CD4-positive, alpha-beta T cell treated with Interleukin-12 subunit alpha and Interleukin-12 subunit beta, for 1 hour (primary cell): ENCODE measurements at regions not wholly inside any gene's neighbourhood (a gene's known extent, or its start where the extent isn't known, plus 50 kb on each side); places are given as distances from the start of the nearest gene placed in this dataset.
A peak's percentile ranks its signal among the peaks of the same experiment; 100 is the strongest.

ENCODE experiments used
- DNase-seq: peaks from one replicate; pipeline ENCODE4 v3.0.0-alpha.2; 2020

- no peak for DNase-seq
Measured at GRCh38 chr15:46266661-46267060, 631.8 kb downstream of the SQOR start.

DNA sequence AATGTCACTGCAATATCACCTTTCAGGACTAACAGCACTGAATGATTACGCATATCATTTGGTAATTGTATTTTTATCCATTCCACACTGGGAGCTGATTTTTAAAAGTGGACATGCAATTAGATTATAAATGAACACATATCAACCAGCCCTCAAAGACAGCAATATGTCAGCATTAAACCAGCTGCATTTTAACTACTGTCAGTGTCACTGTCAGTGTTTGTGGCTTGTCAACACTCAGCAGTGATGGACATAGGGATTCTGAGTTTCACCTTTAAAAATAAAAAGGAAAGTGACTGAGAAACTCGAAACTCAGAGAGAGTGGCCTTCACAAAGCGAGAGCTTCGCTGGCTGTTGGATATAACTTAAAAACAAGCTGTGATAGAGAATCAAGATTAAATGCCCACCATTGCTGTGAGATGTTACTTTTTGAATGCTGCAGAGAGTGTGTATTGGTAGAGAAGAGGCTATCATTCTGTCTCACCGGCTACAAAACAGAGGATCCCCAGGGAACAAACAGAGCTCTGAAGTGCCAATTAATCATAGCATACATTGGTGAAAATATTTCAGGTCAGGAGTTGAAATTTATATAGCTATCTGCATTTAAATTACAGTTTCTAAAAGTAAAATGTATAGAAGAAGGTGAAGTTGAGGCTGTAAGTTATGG lies 635.8 kb downstream of the SQOR start:
- no peak for DNase-seq

GRCh38 chr15:46275701-46276100 lies 640.9 kb downstream of the SQOR start:
- DNase-seq, result no peak

- DNase-seq, result no peak
Measured at GRCh38 chr15:46277451-46277850, 642.6 kb downstream of the SQOR start.

DNA sequence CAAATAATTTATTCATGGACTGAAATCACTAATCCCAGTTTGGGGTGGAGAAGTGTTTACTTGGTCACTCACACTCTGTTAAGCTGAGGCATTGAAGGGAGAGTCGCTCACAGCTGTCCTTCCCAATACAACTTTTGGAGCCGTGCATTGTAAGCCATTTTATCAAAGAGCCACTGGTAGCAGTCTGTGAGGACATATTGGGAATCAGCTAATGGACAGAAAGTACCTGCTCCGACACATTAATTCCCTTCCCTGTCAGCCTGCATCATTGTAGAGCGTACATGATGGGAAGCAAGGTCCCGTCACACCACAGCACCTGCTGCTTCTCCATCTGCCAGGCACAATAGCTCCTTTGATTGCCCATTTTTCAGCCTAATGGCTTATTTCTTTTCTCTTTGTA lies 643.2 kb downstream of the SQOR start:
- no peak for DNase-seq

DNA sequence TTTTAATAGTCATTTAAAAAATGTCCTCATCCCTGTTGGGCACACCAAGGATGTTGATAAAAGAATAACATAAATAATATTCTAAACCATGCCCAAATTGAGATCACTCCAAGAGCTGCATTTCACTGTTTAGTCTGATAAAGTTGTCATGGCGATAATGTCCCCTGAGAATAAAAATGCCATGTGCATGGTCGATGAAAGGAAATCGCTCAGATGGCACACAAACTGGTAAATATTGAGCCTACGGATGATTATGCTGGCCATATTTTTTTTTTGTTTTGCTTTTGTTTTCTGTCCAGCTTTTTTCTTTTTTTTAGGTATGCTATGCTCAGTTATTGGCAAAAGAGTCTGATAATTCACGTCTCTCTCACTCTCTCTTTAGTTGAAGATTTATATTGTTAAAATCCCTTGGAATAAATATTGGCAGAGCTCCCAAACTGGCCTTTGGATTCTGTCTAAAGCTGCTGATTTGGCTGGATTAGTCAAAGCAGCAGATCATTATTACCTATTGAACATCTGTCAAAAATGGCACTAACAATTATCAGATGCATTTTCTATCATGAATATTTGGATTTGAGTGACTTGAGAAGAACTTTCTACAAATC lies 643.8 kb downstream of the SQOR start:
- no peak for DNase-seq

DNA sequence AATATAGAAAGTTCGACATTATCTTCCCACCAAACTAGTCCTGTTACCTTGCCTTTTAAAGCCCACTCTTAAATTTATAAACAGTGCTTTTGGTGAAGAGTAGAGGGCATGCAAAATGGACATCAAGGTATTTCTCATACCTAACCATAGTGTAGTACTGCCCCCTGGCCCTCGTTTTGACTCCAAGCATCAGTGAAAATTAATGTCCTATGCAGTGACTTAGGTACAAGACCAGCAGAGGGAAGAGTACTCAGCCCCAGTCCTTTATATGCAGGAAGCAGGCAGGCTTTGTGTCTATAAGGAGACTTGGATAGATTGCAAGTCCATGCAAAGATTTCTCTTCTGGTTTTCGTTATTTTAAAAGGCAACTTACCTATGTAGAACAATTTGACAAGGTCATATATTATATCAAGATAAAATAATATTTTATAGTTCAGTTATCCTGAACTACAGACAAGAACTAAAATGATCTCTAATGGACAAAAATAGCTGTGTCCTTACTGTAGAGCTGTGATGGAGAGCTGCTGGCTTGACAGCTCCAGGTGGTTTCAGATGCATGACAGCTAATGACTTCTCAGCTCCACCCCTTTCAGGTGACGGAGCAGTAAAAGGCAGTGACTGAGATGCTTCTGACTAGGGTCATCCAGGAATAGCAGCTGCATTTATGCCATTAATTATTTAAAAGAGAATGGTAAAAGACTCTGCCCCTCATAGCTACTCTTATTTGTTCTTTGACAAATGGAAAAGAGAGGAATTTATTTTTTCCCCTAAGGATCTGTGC lies 646.1 kb downstream of the SQOR start:
- DNase-seq, result no peak

GRCh38 chr15:46293550-46293949 lies 658.7 kb downstream of the SQOR start:
- DNase-seq, result no peak

DNA sequence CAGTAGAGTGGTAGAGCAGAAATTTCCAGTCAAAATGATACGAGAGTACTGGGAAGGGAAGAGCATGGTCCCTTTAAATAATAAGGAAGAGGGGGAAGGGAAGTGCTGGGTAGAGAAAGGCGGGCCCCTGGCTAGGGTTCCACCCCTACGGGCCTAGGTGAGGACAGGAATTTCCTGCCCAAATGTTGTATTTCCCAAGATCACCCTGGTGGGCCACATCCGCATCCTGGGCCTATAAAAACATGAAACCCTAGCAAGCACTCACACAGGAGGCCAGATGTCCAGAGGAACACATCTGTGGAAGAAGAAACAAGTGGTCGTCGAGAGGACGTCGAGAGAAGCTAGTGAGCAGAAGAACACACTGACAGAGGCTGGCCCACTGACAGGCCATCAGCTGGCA lies 661.2 kb downstream of the SQOR start:
- no peak for DNase-seq

DNA sequence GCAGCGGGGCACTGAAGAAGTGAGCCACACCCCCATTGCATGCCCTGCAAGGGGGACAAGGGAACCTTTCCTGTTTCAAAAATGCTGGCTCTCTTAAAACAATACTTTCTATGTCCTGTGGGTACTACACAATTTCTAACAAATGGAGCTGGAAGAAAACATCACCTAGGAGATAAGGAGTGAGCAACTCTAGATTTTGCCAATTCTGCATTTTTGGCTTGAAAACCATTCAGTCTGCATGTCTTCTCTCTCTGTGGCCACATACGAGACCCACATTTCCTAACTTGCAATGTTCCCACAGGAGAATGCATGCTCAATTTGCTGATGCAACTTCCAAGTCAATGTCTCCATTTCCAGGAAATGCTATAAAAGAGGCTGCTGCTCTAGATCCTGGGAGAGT lies 662.0 kb downstream of the SQOR start:
- DNase-seq, result no peak

GRCh38 chr15:46297766-46298165 lies 662.9 kb downstream of the SQOR start:
- DNase-seq, result no peak

DNA sequence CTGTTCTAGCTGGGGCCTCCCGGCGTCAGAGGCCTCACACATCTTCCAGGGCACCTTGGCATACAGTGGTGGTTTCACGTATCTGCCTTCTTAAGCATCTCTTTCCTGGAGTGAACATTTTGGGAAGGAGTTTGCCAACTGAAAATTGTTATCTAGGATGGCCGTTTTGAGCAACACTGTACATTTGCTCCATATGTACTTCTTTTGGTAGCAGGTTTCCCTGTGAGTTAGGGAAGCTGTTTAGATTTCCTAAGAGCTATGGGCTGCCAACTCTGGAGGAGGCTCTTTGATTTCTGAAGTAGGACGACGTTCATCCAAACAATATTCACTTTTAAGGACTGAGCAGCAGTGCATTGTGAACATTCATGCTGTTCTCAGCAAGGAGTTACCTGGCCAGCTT lies 665.9 kb downstream of the SQOR start:
- DNase-seq, result no peak

- DNase-seq, result no peak
Measured at GRCh38 chr15:46301291-46301690, 666.5 kb downstream of the SQOR start.

DNA sequence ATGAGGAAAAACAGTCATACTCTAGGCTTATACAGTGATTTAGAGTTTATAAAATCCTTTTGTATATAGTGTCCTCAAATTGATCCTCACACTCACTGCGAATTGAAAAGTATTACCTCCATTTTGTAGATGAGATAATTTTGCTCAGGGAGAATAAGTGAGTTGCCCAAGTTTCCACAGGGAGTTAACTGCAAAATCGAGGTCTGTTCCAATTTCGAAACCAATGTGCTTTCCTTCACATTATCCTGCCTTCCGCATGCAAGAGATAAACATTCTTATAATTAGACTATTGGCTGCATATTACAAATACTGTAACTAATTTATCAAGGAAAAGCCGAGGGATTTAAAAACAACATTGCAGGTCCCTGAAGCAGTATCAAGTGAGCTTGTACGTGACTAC lies 667.0 kb downstream of the SQOR start:
- DNase-seq, result no peak

DNA sequence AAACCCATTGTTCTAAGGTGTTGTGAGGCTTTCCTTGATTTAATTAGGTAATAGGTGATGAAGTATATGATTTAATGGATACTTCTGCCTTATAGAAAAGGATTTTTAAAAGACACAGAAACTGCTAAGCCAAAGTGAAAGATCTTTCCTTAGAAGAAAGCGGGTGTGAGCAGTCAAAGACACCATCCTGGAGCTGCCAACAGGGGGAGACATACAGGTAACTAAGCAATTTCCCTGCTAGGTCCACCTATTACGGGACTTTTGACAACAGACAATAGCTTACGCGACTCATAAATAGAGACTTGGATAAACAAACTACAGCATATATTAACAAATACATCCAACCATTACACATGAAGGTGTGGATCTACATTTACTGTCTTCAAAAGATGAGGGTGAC lies 669.5 kb downstream of the SQOR start:
- DNase-seq, result no peak

GRCh38 chr15:46307746-46308145 lies 672.9 kb downstream of the SQOR start:
- DNase-seq, result no peak

DNA sequence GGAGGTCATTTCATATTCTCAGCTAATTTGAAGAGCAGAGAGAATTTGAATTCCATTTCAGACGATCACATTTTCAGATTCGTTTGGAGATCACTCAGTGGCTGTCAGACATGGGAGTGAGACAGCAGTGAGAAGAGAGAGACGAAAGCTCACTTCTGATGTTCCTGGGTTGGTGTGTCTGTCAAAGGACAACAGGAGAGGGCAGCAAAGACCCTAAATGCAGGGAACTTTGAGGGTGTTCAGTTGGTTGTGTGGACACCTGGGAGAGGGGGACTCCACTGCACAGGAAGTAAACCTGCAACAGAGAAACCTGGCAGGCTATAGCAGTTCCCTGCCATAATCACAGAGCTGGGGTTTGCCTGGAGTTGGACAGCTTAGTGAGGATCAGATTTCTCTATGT lies 675.1 kb downstream of the SQOR start:
- no peak for DNase-seq

- peak; percentile 47 for DNase-seq
Measured at GRCh38 chr15:46312133-46312740, 677.4 kb downstream of the SQOR start.

DNA sequence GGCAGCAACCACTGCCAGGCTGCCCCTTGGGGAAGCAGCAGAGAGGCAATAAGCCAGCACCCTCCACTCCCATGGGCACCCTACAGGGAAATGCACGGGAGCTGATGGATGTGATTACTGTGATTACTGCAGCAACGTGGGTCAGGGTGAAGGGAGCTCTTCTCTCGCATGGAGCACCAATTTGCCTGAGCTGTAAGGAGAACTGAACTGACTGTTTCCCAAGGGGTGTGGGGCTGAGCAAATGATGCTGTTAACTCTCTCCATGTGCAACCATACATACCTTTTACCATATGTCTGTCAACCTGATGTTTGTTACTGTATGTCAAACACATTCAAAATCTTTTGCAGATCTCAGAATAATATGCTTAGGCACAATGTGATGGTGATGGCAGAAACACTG lies 680.6 kb downstream of the SQOR start:
- DNase-seq, result no peak

DNA sequence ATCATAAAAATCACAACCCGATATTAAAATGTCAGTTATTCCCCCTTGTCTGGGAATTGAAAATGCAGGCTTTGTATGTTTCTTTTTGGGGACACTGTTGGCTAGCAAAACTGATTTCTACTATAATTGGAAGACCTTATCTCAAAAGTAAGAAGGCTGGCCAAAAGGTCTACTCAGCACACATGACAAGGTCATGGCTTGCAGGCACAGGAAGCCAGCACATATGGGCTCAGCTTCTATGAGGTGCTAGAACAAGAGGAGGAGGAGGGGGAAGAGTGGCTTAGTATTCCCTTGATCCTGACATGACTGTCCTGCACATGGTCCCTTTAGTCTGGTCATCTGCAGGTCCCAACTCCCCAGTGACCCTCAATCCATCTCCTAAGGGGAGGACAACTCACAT lies 681.2 kb downstream of the SQOR start:
- no peak for DNase-seq

- DNase-seq, result no peak
Measured at GRCh38 chr15:46317029-46317428, 682.2 kb downstream of the SQOR start.

- DNase-seq, result no peak
Measured at GRCh38 chr15:46322753-46323152, 687.9 kb downstream of the SQOR start.

GRCh38 chr15:46326173-46326572 lies 691.3 kb downstream of the SQOR start:
- no peak for DNase-seq

DNA sequence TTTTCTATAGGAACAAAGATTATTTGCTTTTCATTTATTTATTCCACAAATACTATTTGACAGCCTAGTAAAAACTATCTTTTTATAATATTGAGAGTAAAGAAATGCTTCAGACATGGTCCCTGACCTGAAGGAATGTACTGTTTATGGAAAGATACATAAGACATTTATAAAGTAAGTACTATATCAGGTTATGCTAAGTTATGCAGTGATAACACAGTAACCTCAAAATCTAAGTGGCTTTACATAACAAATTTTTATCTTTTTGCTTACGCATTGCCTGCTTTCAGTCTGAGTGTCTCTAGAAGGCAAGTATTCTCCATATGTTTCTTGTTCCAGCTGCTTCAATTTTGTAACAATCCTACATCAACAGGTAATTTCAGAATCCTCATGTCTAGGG lies 694.0 kb downstream of the SQOR start:
- no peak for DNase-seq
